Right atrium auricular region (tissue), 2 donors: ENCODE measurements at regions not wholly inside any gene's neighbourhood (a gene's known extent, or its start where the extent isn't known, plus 50 kb on each side); places are given as distances from the start of the nearest gene placed in this dataset.

Source experiments
- DNase-seq: peaks from one replicate; pipeline ENCODE4 v3.0.0-alpha.2; 2019; ENCODE audit warnings: low spot score
- H3K27ac ChIP-seq, 2 donors: fragments of 200-600 bp; sonication (generic); 1 replicate in 1 of 2; 2 replicates in 1 of 2; pipeline ENCODE4 v1.5.1; 2016 to 2019
- H3K27me3 ChIP-seq, 2 donors: fragments of 200-600 bp; sonication (generic); one replicate each; pipeline versions ENCODE4 v1.5.1 to v1.6.0; 2017 to 2019
- H3K36me3 ChIP-seq: fragments of 200-600 bp; sonication (generic); one replicate; pipeline ENCODE4 v1.5.1; 2016
- H3K4me1 ChIP-seq, 2 donors: fragments of 200-600 bp; sonication (generic); one replicate each; pipeline versions ENCODE4 v1.5.1 to v1.6.0; 2017 to 2019
- H3K4me3 ChIP-seq, 2 donors: fragments of 200-600 bp; sonication (generic); 1 replicate in 1 of 2; 2 replicates in 1 of 2; pipeline ENCODE4 v1.5.1; 2017 to 2019; ENCODE audit warnings: mild to moderate bottlenecking in 1 of 2, moderate library complexity in 1 of 2
- H3K9me3 ChIP-seq, 2 donors: fragments of 200-600 bp; sonication (generic); one replicate each; pipeline ENCODE4 v1.5.1; 2019
- CTCF ChIP-seq, 2 donors: fragments of 200-600 bp; sonication (generic); IDR thresholded peaks; one replicate each; pipeline ENCODE4 v1.5.1; 2019; ENCODE audit warnings: antibody characterized with exemption in 2 of 2

- no peaks in the 10 kb centered on the region for H3K36me3 ChIP-seq
- H3K27me3 ChIP-seq, result no peaks in the 10 kb centered on the region
- no peak overlapping the region for H3K4me3 ChIP-seq
- no peak overlapping the region for H3K27ac ChIP-seq
- no peaks in the 10 kb centered on the region for H3K9me3 ChIP-seq
- DNase-seq, result no peak
- H3K4me1 ChIP-seq, result peaks cover 0 to 4% of the 10 kb centered on the region in 2 donors
- TF ChIP-seq CTCF (IDR thresholded peaks at IDR 0.05), result no peak
Measured at GRCh38 chr4:128728190-128728589, 81.3 kb upstream of the JADE1 start.

- TF ChIP-seq CTCF (IDR thresholded peaks at IDR 0.05), result no peak
- DNase-seq, result no peak
- Histone ChIP-seq H3K4me3 (no peak overlapping the region), H3K36me3 (no peaks in the 10 kb centered on the region), H3K27me3 (no peaks in the 10 kb centered on the region), H3K27ac (no peak overlapping the region), H3K9me3 (no peaks in the 10 kb centered on the region), H3K4me1 (peaks cover 0 to 4% of the 10 kb centered on the region in 2 donors)
Measured at GRCh38 chr4:128727658-128728057, 81.8 kb upstream of the JADE1 start.

GRCh38 chr4:128725405-128726055 is 84.0 kb upstream of the JADE1 start:
- H3K27ac ChIP-seq, result no peak overlapping the region
- no peaks in the 10 kb centered on the region for H3K9me3 ChIP-seq
- no peak for DNase-seq
- TF ChIP-seq CTCF (IDR thresholded peaks at IDR 0.05), result no peak
- H3K4me1 ChIP-seq, result peaks cover 0 to 4% of the 10 kb centered on the region in 2 donors
- H3K4me3 ChIP-seq, result no peak overlapping the region
- H3K27me3 ChIP-seq, result no peaks in the 10 kb centered on the region
- H3K36me3 ChIP-seq, result no peaks in the 10 kb centered on the region

GRCh38 chr4:128722911-128723310 is 86.6 kb upstream of the JADE1 start:
- DNase-seq, result no peak
- no peak for TF ChIP-seq CTCF (IDR thresholded peaks at IDR 0.05)
- H3K36me3 ChIP-seq, result no peaks in the 10 kb centered on the region
- no peaks in the 10 kb centered on the region for H3K27me3 ChIP-seq
- H3K9me3 ChIP-seq, result no peaks in the 10 kb centered on the region
- peaks cover 0 to 4% of the 10 kb centered on the region in 2 donors for H3K4me1 ChIP-seq
- H3K4me3 ChIP-seq, result no peak overlapping the region
- no peak overlapping the region for H3K27ac ChIP-seq

- Histone ChIP-seq H3K4me1 (no peaks in the 10 kb centered on the region), H3K27me3 (no peaks in the 10 kb centered on the region), H3K27ac (no peak overlapping the region), H3K9me3 (no peaks in the 10 kb centered on the region), H3K36me3 (no peaks in the 10 kb centered on the region), H3K4me3 (no peak overlapping the region)
- no peak for DNase-seq
- no peak for TF ChIP-seq CTCF (IDR thresholded peaks at IDR 0.05)
Measured at GRCh38 chr4:128721896-128722295, 87.6 kb upstream of the JADE1 start.

GRCh38 chr4:128720270-128720669 is 89.2 kb upstream of the JADE1 start:
- DNase-seq, result no peak
- no peaks in the 10 kb centered on the region for H3K9me3 ChIP-seq

More at GRCh38 chr4:128720270-128720669, 89.2 kb upstream of the JADE1 start:
- no peak for TF ChIP-seq CTCF (IDR thresholded peaks at IDR 0.05)
- no peak overlapping the region for H3K4me3 ChIP-seq
- H3K27me3 ChIP-seq, result no peaks in the 10 kb centered on the region
- no peaks in the 10 kb centered on the region for H3K4me1 ChIP-seq
- no peak overlapping the region for H3K27ac ChIP-seq
- H3K36me3 ChIP-seq, result no peaks in the 10 kb centered on the region
